OCI-LY3 (cell line): ENCODE measurements at regions not wholly inside any gene's neighbourhood (a gene's known extent, or its start where the extent isn't known, plus 50 kb on each side); places are given as distances from the start of the nearest gene placed in this dataset.

Source experiments
- H2AFZ ChIP-seq: fragments of 200-600, 300-600 bp; shearing (Covaris generic); 2 replicates; pipeline ENCODE4 v1.6.0; 2014; ENCODE audit warnings: antibody characterized with exemption, low read depth, low read length
- H3K27ac ChIP-seq: fragments of 200-600, 300-600 bp; sonication (generic); 2 replicates; pipeline ENCODE4 v1.5.1; 2014; ENCODE audit warnings: mild to moderate bottlenecking, low read length, moderate library complexity, mixed read lengths
- H3K27me3 ChIP-seq: fragments of 200-600, 300-600 bp; sonication (generic); 2 replicates; pipeline ENCODE4 v1.6.1; 2014; ENCODE audit warnings: low read depth, low read length, mixed read lengths
- H3K36me3 ChIP-seq: fragments of 200-600, 300-600 bp; sonication (generic); replicated peaks from 2 replicates; pipeline ENCODE3; 2014; ENCODE audit warnings: low read depth, low read length, mixed read lengths
- H3K4me1 ChIP-seq: fragments of 300-600, 200-600 bp; sonication (generic); 2 replicates; pipeline ENCODE4 v1.6.1; 2014; ENCODE audit warnings: low read length, mixed read lengths
- H3K4me2 ChIP-seq: fragments of 200-600, 300-600 bp; sonication (generic); 2 replicates; pipeline ENCODE4 v1.6.1; 2014; ENCODE audit warnings: low read length, mixed read lengths
- H3K4me3 ChIP-seq: fragments of 300-600, 200-600 bp; sonication (generic); 2 replicates; pipeline ENCODE4 v1.5.1; 2014; ENCODE audit warnings: antibody characterized with exemption, mild to moderate bottlenecking, low read length, moderate library complexity
- H3K79me2 ChIP-seq: fragments of 300-600, 200-600 bp; shearing (Covaris generic); 2 replicates; pipeline ENCODE4 v1.6.1; 2014; ENCODE audit warnings: mild to moderate bottlenecking, low read length, mixed read lengths
- H3K9ac ChIP-seq: fragments of 300-600, 200-600 bp; shearing (Covaris generic); 2 replicates; pipeline ENCODE4 v1.6.0; 2014; ENCODE audit warnings: mild to moderate bottlenecking, low read length, moderate library complexity
- H3K9me3 ChIP-seq: fragments of 200-600, 300-600 bp; shearing (Covaris generic); 2 replicates; pipeline ENCODE4 v1.6.1; 2014; ENCODE audit warnings: low read length, mixed read lengths; ENCODE audit not compliant: insufficient read depth
- H4K20me1 ChIP-seq: fragments of 200-600, 300-600 bp; sonication (generic); 2 replicates; pipeline ENCODE4 v1.6.1; 2016; ENCODE audit warnings: low read length, mixed read lengths; ENCODE audit not compliant: insufficient read depth
- CTCF ChIP-seq: fragments of 200-600, 300-600 bp; sonication (generic); IDR thresholded peaks from 2 replicates; pipeline ENCODE4 v1.5.1; 2014; ENCODE audit warnings: antibody characterized with exemption, low read length, low read depth
- EZH2phosphoT487 ChIP-seq: fragments of 200-600 bp; shearing (Covaris generic); IDR thresholded peaks from 2 replicates; pipeline ENCODE4 v1.6.1; 2018; ENCODE audit warnings: antibody characterized with exemption, mixed run types, low read depth

GRCh38 chr3:103421460-103421859 lies 986.6 kb downstream of the ZPLD1 start:
- no peak overlapping the region for H3K27ac ChIP-seq
- no peaks in the 10 kb centered on the region for H3K36me3 ChIP-seq
- no peak overlapping the region for H2AFZ ChIP-seq
- H3K4me2 ChIP-seq: no peak overlapping the region
- no peaks in the 10 kb centered on the region for H3K27me3 ChIP-seq
- H4K20me1 ChIP-seq: no peaks in the 10 kb centered on the region
- H3K9ac ChIP-seq: no peak overlapping the region
- no peak overlapping the region for H3K4me3 ChIP-seq
- no peaks in the 10 kb centered on the region for H3K4me1 ChIP-seq
- no peak for TF ChIP-seq EZH2phosphoT487
- no peak for TF ChIP-seq CTCF
- no peaks in the 10 kb centered on the region for H3K79me2 ChIP-seq
- no peaks in the 10 kb centered on the region for H3K9me3 ChIP-seq

GRCh38 chr3:103437883-103438282 lies 1003.1 kb downstream of the ZPLD1 start:
- no peaks in the 10 kb centered on the region for H3K4me1 ChIP-seq
- H2AFZ ChIP-seq: no peak overlapping the region
- no peak for TF ChIP-seq CTCF
- TF ChIP-seq EZH2phosphoT487: no peak
- no peak overlapping the region for H3K4me3 ChIP-seq
- H3K27me3 ChIP-seq: no peaks in the 10 kb centered on the region
- H4K20me1 ChIP-seq: no peaks in the 10 kb centered on the region
- no peaks in the 10 kb centered on the region for H3K9me3 ChIP-seq
- no peaks in the 10 kb centered on the region for H3K36me3 ChIP-seq
- no peak overlapping the region for H3K9ac ChIP-seq
- H3K27ac ChIP-seq: no peak overlapping the region
- H3K4me2 ChIP-seq: no peak overlapping the region
- H3K79me2 ChIP-seq: no peaks in the 10 kb centered on the region

- Histone ChIP-seq H3K79me2 (no peaks in the 10 kb centered on the region), H3K27me3 (no peaks in the 10 kb centered on the region), H3K36me3 (no peaks in the 10 kb centered on the region), H2AFZ (no peak overlapping the region), H3K27ac (no peak overlapping the region), H3K9ac (no peak overlapping the region), H3K4me1 (no peaks in the 10 kb centered on the region), H3K9me3 (no peaks in the 10 kb centered on the region), H4K20me1 (no peaks in the 10 kb centered on the region), H3K4me2 (no peak overlapping the region), H3K4me3 (no peak overlapping the region)
- no peak for TF ChIP-seq EZH2phosphoT487
- TF ChIP-seq CTCF: peak; percentile 37
Measured at GRCh38 chr3:103440539-103441203, 1005.9 kb downstream of the ZPLD1 start.

GRCh38 chr3:103446953-103447629 lies 1012.3 kb downstream of the ZPLD1 start:
- Histone ChIP-seq H3K36me3 (no peaks in the 10 kb centered on the region), H3K4me1 (no peaks in the 10 kb centered on the region), H3K9ac (no peak overlapping the region), H3K4me2 (no peak overlapping the region), H3K79me2 (no peaks in the 10 kb centered on the region), H3K27ac (no peak overlapping the region), H2AFZ (no peak overlapping the region), H4K20me1 (no peaks in the 10 kb centered on the region), H3K9me3 (no peaks in the 10 kb centered on the region), H3K27me3 (no peaks in the 10 kb centered on the region), H3K4me3 (no peak overlapping the region)
- TF ChIP-seq CTCF (no peak), EZH2phosphoT487 (no peak)
